Left ventricle myocardium inferior (tissue), 1 donor: ENCODE measurements at regions not wholly inside any gene's neighbourhood (a gene's known extent, or its start where the extent isn't known, plus 50 kb on each side); places are given as distances from the start of the nearest gene placed in this dataset.

Experiments
- DNase-seq: peaks from one replicate; pipeline ENCODE4 v3.0.0-alpha.2; 2020
- H3K27ac ChIP-seq: fragments of 200-600 bp; replicated peaks from 2 replicates; pipeline ENCODE4 v1.8.0; 2021
- H3K27me3 ChIP-seq: fragments of 200-600 bp; 2 replicates; pipeline ENCODE4 v1.8.0; 2021; ENCODE audit warnings: low read depth
- H3K36me3 ChIP-seq: fragments of 200-600 bp; 2 replicates; pipeline ENCODE4 v1.8.0; 2021
- H3K4me1 ChIP-seq: fragments of 200-600 bp; 2 replicates; pipeline ENCODE4 v1.8.0; 2021
- H3K4me3 ChIP-seq: fragments of 200-600 bp; 2 replicates; pipeline ENCODE4 v1.8.0; 2021; ENCODE audit warnings: mild to moderate bottlenecking, moderate library complexity
- H3K9me3 ChIP-seq: fragments of 200-600 bp; replicated peaks from 2 replicates; pipeline ENCODE4 v1.8.0; 2021
- intact Hi-C: fragments of 100-400 bp; cut with micrococcal nuclease; formaldehyde crosslinking; loops from one replicate; pipeline ENCODE4 v1.11.0; 2022
- TF ChIP-seq, protein P1 (sequence below): fragments of 200-600 bp; IDR thresholded peaks from 2 replicates; pipeline ENCODE4 v1.8.0; 2021; ENCODE audit warnings: antibody characterized with exemption, mild to moderate bottlenecking, borderline replicate concordance
- donor health status: DM: no; HTN: yes; CAD: no; lungs with severe emphysema.

DNA sequence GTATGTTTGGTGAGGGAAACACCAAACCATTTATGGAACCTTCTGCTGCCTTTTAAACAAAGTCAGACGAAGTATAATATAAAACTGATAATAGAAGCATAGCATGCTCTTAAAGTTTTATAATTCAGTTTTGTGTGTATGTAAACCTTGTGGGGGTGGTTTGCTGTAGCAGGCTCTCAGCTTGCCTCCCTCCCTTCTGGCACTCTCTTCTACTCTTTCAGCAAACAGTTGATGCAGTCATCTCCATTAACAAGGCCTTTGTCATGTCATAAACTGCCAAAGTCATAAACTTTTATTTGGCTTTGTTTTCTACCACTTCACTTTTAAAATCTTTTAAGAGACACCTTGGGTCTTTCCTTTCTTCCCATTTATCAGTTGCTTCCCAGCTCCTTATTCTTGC is 448.2 kb upstream of the SETBP1 start:
- Histone ChIP-seq H3K4me1 (peaks cover 10% of the 10 kb centered on the region), H3K36me3 (no peaks in the 10 kb centered on the region), H3K4me3 (no peak overlapping the region), H3K9me3 (no peaks in the 10 kb centered on the region), H3K27me3 (no peaks in the 10 kb centered on the region), H3K27ac (no peak overlapping the region)
- intact Hi-C loops, result no loop called here
- DNase-seq, result no peak
- TF ChIP-seq, protein P1, sequence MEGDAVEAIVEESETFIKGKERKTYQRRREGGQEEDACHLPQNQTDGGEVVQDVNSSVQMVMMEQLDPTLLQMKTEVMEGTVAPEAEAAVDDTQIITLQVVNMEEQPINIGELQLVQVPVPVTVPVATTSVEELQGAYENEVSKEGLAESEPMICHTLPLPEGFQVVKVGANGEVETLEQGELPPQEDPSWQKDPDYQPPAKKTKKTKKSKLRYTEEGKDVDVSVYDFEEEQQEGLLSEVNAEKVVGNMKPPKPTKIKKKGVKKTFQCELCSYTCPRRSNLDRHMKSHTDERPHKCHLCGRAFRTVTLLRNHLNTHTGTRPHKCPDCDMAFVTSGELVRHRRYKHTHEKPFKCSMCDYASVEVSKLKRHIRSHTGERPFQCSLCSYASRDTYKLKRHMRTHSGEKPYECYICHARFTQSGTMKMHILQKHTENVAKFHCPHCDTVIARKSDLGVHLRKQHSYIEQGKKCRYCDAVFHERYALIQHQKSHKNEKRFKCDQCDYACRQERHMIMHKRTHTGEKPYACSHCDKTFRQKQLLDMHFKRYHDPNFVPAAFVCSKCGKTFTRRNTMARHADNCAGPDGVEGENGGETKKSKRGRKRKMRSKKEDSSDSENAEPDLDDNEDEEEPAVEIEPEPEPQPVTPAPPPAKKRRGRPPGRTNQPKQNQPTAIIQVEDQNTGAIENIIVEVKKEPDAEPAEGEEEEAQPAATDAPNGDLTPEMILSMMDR, result no peak

DNA sequence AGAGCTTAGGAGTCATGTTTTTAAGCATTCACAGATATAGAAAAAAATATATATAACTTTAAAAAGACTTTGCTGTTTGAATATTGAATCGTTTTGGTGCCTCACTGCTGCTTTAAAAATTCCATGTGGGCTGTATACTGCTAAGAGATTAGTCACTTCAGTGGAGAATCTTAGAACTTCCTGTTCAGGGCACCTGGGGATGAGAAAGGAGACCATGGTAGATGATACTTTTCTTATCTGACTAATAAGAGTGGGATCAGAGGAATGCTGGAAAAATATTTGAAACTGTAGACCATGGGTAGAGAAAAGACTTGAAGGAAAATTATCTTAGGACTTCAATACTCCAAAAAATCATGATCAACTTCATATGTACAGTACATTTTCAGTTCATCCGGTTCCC is 442.2 kb upstream of the SETBP1 start:
- no peak overlapping the region for H3K4me3 ChIP-seq
- H3K9me3 ChIP-seq, result no peaks in the 10 kb centered on the region
- no peaks in the 10 kb centered on the region for H3K27me3 ChIP-seq
- DNase-seq, result no peak
- intact Hi-C loops, result no loop called here
- H3K27ac ChIP-seq, result no peak overlapping the region
- H3K36me3 ChIP-seq, result no peaks in the 10 kb centered on the region
- H3K4me1 ChIP-seq, result no peaks in the 10 kb centered on the region
- TF ChIP-seq, protein P1, result no peak

DNA sequence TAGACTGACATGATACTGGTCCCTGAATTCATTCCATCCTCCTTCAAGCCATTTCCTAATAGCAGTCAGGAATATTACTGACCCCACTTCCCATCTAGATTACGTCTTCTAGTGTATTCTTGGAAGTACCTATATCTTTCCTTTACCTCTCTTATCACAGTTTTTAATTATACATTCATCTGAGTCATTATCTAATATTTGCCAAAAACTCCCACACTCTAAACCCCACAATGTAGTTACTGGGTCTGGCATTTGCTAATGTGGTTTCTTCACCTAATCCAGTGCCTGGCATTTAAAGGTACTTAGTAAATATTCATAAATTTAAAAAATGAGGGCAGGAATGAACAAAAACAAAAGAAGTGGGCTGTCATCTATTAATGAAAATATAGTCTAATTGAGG is 441.8 kb upstream of the SETBP1 start:
- intact Hi-C loops, result no loop called here
- Histone ChIP-seq H3K4me1 (no peaks in the 10 kb centered on the region), H3K27ac (no peak overlapping the region), H3K4me3 (no peak overlapping the region), H3K9me3 (no peaks in the 10 kb centered on the region), H3K36me3 (no peaks in the 10 kb centered on the region), H3K27me3 (no peaks in the 10 kb centered on the region)
- DNase-seq, result no peak
- TF ChIP-seq, protein P1, result no peak

DNA sequence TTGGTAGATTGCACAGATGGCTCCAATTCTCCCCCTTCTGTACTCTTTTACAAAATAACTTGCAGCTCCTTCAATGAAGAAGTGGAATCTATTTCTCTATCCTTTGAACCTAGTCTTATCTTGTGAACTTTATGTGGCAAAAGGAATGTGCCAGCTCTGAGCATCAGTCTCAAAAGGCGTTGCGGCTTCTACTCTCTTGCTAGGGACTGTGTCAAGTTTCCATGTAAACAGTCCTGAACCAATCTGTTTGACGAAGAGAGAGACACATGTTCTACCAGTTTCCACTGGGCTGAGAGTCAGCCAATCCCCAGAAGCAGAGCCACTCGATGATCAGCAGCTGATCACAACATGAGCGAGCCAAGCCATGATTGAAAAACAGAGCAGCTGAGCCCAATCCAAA is 439.7 kb upstream of the SETBP1 start:
- Histone ChIP-seq H3K27me3 (no peaks in the 10 kb centered on the region), H3K4me3 (no peak overlapping the region), H3K9me3 (no peaks in the 10 kb centered on the region), H3K27ac (no peak overlapping the region), H3K36me3 (no peaks in the 10 kb centered on the region), H3K4me1 (no peaks in the 10 kb centered on the region)
- TF ChIP-seq, protein P1, result no peak
- intact Hi-C loops, result no loop called here
- no peak for DNase-seq

DNA sequence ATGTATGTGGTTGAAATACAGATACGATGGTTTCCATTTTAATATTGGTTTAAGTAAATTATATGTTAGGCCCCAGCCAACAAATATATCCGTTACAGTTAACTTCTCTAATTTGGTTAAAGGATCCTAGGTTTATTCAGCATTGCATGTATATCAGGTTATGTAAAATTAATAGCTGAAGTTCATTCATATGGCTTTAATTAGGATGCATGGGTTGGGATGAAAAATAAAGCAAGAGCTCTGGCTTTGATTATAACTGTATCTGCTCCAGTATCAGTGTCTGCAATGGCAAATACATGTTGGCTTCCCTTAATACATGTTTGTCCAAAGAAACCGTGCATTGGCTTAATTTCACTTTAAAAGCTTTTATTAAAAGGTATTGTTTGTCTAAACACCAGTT is 435.7 kb upstream of the SETBP1 start:
- Histone ChIP-seq H3K27ac (no peak overlapping the region), H3K4me1 (no peaks in the 10 kb centered on the region), H3K4me3 (no peak overlapping the region), H3K36me3 (no peaks in the 10 kb centered on the region), H3K9me3 (no peaks in the 10 kb centered on the region), H3K27me3 (no peaks in the 10 kb centered on the region)
- TF ChIP-seq, protein P1, result no peak
- no peak for DNase-seq
- intact Hi-C loops, result no loop called here

DNA sequence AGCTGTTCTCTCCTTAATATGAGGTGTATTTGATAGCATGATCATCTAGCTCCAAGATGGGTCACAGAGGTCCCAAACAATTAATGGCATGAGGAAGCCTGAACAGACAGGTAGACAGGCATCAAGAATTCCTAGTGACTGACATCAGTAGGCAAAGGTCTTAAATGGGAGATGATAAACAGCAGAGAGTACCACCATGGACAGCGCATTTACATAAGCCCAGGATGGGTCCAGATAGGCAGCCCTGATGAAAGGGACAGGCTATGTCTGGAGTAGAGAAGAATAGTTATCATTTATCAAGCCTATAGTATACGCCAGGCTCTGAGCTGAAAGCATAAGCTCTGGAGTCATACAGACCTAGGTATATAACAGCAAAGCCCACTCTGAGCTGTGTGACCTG is 434.7 kb upstream of the SETBP1 start:
- no peaks in the 10 kb centered on the region for H3K36me3 ChIP-seq
- intact Hi-C loops, result no loop called here
- H3K27me3 ChIP-seq, result no peaks in the 10 kb centered on the region
- no peak overlapping the region for H3K4me3 ChIP-seq
- H3K4me1 ChIP-seq, result no peaks in the 10 kb centered on the region
- DNase-seq, result no peak
- H3K9me3 ChIP-seq, result no peaks in the 10 kb centered on the region
- no peak overlapping the region for H3K27ac ChIP-seq
- TF ChIP-seq, protein P1, result no peak
